Ishikawa (cell line): ENCODE measurements at regions not wholly inside any gene's neighbourhood (a gene's known extent, or its start where the extent isn't known, plus 50 kb on each side); places are given as distances from the start of the nearest gene placed in this dataset.

Experiments used
- CEBPB ChIP-seq: IDR thresholded peaks from 2 replicates; pipeline ENCODE4 v1.6.1; 2012
- CREB1 ChIP-seq: IDR thresholded peaks from 2 replicates; pipeline ENCODE4 v1.6.1; 2012; ENCODE audit warnings: low read depth
- EGR1 ChIP-seq: IDR thresholded peaks from 2 replicates; pipeline ENCODE4 v1.6.1; 2012
- EP300 ChIP-seq: IDR thresholded peaks from 2 replicates; pipeline ENCODE4 v1.6.1; 2012; ENCODE audit warnings: borderline replicate concordance
- FOXM1 ChIP-seq: IDR thresholded peaks from 2 replicates; pipeline ENCODE4 v1.6.1; 2012; ENCODE audit warnings: low read depth, borderline replicate concordance
- NFIC ChIP-seq: IDR thresholded peaks from 2 replicates; pipeline ENCODE4 v1.6.1; 2012
- RAD21 ChIP-seq: IDR thresholded peaks from 2 replicates; pipeline ENCODE4 v1.6.1; 2012; ENCODE audit warnings: low read depth
- REST ChIP-seq: IDR thresholded peaks from 2 replicates; pipeline ENCODE4 v1.6.1; 2012; ENCODE audit warnings: low read depth, mild to moderate bottlenecking
- TAF1 ChIP-seq: IDR thresholded peaks from 2 replicates; pipeline ENCODE4 v1.6.1; 2012; ENCODE audit warnings: low read depth, mild to moderate bottlenecking
- TCF12 ChIP-seq: IDR thresholded peaks from 2 replicates; pipeline ENCODE4 v1.6.1; 2012; ENCODE audit warnings: low read depth
- TEAD4 ChIP-seq: IDR thresholded peaks from 2 replicates; pipeline ENCODE4 v1.6.1; 2012
- USF1 ChIP-seq: IDR thresholded peaks from 2 replicates; pipeline ENCODE4 v1.6.1; 2012
- YY1 ChIP-seq: IDR thresholded peaks from 2 replicates; pipeline ENCODE4 v1.6.1; 2012; ENCODE audit warnings: low read depth
- ZBTB7A ChIP-seq: IDR thresholded peaks from 2 replicates; pipeline ENCODE4 v1.6.1; 2012; ENCODE audit warnings: low read depth
- TF ChIP-seq, protein P1 (sequence below): IDR thresholded peaks from 2 replicates; pipeline ENCODE4 v1.6.1; 2012

- TF ChIP-seq CREB1 = no peak
- TF ChIP-seq CEBPB = no peak
- no peak for TF ChIP-seq RAD21
- no peak for TF ChIP-seq USF1
- TF ChIP-seq, protein P1, sequence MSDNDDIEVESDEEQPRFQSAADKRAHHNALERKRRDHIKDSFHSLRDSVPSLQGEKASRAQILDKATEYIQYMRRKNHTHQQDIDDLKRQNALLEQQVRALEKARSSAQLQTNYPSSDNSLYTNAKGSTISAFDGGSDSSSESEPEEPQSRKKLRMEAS = no peak
- no peak for TF ChIP-seq TCF12
- no peak for TF ChIP-seq YY1
- no peak for TF ChIP-seq NFIC
- no peak for TF ChIP-seq EP300
- no peak for TF ChIP-seq FOXM1
- TF ChIP-seq TAF1 = no peak
- TF ChIP-seq TEAD4 = no peak
Observed at GRCh38 chr3:8290611-8291010, 211.0 kb upstream of the LMCD1 start.

DNA sequence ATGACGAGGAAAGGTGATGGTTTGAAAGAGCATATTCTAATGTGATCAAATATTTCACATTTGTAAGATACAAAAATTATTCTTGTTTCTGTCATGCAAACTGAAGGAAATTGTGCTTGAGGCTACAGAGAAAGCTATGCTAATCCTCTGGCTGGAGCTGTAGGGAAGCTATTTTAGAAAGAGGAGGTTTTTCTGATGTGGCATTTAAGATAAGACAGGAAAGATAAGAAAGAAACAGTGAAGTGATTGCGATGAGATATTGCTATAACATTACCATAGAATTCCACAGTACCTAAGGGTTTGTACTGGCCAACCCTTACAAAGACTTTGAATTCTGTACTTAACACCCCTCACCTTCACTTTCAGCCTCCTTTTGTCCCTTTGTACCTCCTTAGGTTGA, 205.2 kb upstream of the LMCD1 start:
- no peak for TF ChIP-seq CEBPB
- TF ChIP-seq EP300 = no peak
- no peak for TF ChIP-seq ZBTB7A
- TF ChIP-seq CREB1 = no peak
- no peak for TF ChIP-seq USF1
- no peak for TF ChIP-seq EGR1
- no peak for TF ChIP-seq TCF12
- no peak for TF ChIP-seq RAD21
- TF ChIP-seq TAF1 = no peak
- TF ChIP-seq NFIC = no peak
- no peak for TF ChIP-seq TEAD4
- no peak for TF ChIP-seq YY1
- TF ChIP-seq FOXM1 = no peak
- TF ChIP-seq, protein P1 = no peak
- TF ChIP-seq REST = no peak

GRCh38 chr3:8298021-8298954, 203.3 kb upstream of the LMCD1 start:
- TF ChIP-seq EP300 = no peak
- 0 out of 2 replicates have a peak, but pooled peaks have one; percentile 26 for TF ChIP-seq USF1
- TF ChIP-seq CEBPB = no peak

- TF ChIP-seq TAF1 (no peak), RAD21 (peak; percentile 51)
Observed at GRCh38 chr3:8301977-8302735, 199.5 kb upstream of the LMCD1 start.

DNA sequence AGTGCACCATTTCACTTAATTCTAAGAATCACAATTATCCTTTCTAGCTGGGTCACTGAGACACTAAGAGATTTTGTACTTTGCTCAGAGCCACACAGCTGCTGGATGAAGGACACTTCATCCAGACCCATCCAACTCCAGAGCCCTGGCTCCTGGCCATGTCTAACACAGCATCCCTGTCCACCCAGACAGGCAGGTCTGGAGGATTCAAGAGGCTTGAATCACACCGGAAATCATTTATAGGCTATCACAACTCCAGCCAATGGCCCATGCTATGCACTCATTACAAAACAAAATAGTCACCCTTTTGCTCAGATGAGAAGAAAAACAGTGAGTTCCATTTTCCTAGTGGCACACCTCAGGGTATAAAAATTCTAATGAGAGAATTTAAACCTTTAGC, 198.2 kb upstream of the LMCD1 start:
- TF ChIP-seq NFIC (no peak), TAF1 (no peak), REST (no peak), TEAD4 (no peak), YY1 (no peak), USF1 (no peak)
